GM19351 (cell line): ENCODE measurements at regions not wholly inside any gene's neighbourhood (a gene's known extent, or its start where the extent isn't known, plus 50 kb on each side); places are given as distances from the start of the nearest gene placed in this dataset.
"Not testable (repeated sequence)": the region's sequence is repeated elsewhere in the genome, so short reads cannot be mapped to it uniquely, and the experiment has no call there.

Source experiments
- ATAC-seq: cut with Tn5 transposase; IDR thresholded peaks from one replicate; pipeline ENCODE4 v1.9.1; 2021; ENCODE audit warnings: mild to moderate bottlenecking, moderate library complexity; ENCODE audit not compliant: unreplicated experiment

DNA sequence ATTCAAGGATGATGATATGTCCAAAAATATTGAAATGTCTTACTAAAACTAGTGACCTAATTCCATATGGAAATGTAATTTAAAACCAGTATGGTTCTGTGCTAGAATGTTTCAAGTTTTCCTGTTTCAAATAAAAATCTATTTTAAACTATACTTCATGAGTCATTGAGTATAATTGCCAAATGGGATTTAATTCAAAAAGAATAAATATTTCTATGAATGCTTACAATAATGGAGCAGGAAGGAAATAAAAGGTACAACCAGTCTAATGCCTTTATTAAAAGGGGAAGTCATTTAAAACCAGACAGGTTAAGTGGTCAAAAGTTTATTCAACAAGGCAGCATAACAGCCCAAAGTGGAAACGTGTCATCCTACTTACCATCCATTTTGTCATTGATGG, 2347.1 kb downstream of the PCDH7 start:
- ATAC-seq: no peak

DNA sequence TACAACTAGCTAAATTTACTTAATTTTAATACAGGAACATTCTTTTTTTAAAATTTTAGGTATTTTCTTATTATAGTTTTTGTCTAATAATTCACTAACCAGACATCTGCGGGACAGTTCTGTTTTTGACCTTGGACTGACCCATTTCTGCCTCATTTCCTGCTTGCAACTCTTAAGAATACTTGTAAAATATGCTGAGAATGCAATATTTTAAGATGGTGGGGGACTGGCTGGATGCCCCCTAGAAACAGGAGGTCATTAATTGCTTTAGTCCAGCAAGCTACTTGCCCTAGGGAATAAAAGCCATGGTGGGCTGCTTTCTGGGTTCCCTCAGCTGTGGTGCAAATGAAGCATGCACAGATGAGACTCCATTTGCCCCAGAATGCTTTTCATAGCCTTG, 2348.4 kb downstream of the PCDH7 start:
- ATAC-seq: no peak

DNA sequence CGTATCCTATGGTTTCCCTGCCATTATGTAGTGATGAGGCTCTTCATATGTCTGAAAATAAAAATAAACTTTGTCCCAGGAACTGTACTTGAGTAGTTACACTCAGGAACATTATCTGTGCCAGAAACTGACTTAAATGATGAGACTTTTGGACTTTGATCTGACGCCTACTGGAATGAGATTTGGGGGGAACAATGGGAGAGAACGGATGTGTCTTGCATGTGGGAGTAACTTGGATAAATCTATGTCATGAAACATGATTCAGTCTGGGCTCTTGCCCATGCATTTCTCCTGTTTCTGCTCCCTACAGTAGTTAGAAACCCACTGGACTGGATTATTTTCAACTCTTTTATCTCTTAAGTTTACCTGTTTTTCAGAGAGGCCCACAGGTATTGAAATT, 2351.4 kb downstream of the PCDH7 start:
- ATAC-seq: no peak

DNA sequence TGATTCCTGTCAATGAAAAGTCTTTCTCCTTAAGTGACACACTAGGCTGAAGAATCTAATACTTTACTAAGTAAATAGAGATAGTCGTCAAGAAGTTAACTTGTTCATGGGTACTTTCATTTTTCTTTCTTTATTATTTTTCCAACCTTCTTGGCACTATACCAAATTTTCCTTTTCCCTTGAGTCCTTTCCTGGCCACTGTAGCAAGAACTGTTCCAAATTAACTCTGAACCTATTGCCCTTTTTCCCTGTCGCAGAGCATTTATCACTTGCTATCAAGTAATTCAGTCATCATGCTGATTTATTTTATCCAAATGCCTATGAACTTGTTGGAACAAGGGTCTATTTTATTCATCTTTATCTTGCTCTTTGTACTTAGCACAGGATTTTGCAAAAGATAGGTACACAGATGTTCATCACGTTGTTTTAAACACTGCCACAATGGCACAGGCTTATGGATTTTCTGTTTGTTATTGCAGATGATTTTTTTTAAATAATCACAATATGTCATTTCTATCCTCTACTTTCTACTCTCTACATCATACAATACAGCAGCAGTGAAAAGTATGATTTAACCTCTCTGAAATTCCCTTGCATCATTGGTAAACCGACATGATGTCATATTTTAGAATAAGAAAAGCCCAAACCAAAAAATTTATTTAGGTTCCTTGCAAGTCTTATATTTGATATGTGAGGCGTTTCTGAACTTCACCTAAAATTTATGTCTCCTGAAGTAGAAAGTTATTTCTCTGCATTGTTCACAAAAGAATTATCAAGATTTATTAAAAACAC, 2352.3 kb downstream of the PCDH7 start:
- no peak for ATAC-seq

DNA sequence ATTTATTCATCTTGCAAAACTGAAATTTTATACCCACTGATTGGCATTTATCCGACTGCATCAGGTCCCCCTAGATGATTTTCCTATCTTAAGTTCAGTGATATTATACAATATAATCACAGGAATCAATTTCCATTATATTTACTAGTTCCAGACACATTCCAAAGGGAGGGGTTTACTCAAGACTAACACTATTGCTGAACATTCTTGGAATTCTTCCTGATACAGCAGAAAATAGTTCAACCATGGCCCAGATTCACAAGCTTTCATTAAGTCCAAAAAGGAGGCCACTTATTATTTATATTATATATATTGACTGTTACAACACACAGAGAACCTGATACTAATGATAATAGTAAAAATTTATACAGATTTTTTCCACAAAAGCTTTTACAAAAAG, 2353.6 kb downstream of the PCDH7 start:
- ATAC-seq: no peak

DNA sequence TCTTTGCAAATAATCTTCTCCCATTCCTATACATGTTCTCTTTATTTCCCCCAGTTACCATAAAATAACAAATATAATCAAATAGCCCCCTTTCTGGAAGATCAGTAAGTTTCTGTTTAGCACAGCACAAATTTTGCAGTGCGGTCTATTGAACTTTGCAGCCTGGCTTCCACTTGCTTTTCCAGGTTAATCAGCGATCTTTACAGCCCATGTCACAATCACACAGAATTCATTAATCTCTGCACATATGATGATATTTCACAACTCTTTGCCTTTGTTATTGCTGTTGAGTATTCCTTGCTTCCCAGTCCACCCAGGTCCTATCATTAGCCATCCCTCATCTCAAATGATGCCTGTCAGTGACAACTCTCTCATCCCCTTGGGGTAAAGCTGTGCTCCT, 2358.0 kb downstream of the PCDH7 start:
- no peak for ATAC-seq

DNA sequence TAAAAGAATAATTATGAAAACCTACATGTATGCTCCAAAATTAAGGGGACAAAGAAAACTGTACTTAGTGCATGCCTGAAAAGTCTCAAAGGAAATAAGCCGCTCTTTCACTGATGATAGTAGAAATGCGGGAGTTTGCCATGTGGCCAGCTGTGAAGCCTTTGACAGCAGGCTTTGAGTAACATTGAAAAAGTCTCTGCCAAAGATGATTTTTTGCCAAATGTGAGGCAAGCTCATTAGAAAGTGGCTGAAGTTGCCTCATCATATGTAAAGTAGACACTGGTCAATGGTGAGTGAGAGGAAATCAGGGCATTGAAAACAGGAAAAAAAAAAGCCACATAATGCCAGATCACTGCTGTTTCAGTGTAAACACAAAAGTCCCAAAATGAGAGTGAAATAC, 2360.1 kb downstream of the PCDH7 start:
- ATAC-seq: no peak

DNA sequence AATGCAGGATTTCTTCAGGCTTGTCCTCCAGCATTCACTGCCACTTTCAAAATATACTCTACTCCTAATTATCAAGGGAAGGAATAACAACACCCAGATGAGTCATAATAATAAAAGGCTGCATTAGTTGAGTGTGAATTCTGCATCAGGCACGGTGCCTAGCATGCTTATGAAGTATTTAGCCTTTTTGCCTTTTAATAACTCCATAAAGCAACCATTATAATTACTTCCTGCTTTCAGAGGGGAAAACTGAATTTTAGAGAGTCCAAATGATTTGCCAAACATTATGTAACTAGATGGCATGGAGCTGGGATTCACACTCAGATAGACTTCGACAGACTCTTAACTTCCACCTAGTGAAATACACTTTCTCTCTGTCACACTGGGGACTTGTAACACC, 2365.5 kb downstream of the PCDH7 start:
- ATAC-seq: no peak

DNA sequence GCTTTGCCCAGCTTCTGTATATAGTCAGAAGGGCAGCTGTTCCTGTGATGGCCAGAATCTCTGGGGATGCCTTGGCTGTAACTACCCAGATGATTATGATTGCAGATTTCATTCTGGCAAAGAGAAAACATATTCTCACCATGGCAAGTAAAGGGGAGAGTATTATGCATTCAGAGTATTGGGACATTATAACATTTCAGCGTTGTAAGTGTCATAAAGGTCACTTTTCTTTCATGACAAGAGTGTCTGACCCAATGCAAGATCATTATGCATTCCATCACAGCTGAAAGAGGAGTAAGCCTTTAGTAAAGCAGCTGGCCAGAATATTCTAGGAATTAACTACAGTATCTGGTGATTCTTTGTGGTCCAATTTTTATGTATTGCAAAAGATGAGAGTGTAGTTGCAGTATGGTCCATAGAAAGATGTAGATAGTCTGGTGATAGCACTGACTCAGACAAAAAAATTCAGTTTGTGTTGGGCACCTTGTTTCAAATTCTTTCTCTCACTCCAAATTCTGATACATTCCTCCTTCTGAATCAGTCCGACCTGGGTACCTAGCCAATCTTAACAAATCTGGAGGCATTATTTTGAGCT, 2366.3 kb downstream of the PCDH7 start:
- ATAC-seq: no peak

DNA sequence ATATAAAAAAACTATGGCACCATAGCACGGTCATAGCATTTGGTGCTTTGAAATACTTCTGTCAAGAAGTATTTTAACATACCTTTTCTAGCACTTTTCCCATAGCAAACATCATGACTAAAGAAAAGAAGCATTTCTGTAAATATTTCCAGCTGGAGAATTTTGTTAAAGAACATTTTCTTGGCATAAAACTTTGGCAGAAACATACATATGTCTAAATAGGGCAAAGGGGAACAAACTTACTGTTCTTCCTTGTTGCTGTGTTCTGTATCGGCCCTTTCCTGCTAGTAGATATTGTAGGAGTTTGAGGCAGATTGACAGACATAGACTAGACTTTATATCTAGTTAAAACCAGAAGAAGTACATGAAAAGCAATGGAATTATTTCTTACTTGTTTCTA, 2368.5 kb downstream of the PCDH7 start:
- ATAC-seq: no peak

DNA sequence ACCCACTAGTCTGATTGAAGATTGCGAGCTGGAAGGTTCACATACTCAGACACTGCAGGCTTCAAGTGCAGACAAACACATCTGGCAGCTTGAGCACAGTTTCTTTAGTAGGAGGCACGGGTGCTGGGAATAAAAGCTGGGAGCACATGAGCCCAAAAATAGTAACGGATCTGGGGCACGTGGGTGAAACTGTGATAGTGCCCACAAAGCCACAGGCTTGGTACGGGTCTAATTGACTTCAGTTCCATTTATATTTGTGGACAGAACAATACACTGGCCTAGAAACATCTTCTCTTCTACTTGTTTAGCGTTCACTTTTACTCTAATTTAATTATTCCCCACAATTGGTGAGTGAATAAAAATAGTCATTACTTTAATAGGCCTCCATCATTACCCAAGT, 2370.7 kb downstream of the PCDH7 start:
- ATAC-seq: no peak

DNA sequence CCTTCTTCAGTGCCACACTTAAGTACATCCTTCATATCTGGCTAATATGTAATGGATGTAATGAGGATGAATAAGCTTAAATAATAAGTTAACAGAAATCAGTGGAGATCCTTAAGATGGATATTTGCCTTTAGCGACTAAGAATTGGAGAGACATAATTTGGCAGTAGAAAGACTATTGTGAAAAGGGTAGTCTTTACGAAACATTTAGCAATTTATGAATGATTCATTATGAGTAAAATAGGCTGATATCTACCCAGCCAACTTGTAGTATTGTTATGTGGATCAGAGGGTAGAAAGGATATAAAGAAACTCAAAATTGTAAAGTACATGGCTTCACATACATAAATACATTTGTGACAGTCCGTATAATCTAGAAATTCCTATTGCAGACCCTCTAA, 2371.8 kb downstream of the PCDH7 start:
- ATAC-seq: no peak

DNA sequence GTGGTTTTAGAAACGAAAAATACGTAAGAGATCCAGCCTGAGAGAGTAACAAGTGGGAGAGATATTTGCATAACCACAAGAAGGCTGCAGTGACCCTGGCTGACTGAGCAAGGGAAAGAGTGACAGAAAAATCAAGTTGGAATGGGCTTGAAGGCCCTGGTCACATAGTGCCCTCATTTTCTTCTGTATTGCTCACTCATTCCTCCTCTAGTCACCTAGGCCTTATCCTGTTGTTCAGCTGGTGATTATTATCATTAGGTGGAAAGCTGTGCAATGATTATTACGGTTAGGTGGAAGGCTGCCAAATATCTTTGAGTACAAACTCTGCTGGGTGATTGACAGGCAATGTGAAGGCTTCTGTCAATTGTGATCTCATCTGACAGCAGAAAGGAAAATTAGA, 2384.1 kb downstream of the PCDH7 start:
- no peak for ATAC-seq

DNA sequence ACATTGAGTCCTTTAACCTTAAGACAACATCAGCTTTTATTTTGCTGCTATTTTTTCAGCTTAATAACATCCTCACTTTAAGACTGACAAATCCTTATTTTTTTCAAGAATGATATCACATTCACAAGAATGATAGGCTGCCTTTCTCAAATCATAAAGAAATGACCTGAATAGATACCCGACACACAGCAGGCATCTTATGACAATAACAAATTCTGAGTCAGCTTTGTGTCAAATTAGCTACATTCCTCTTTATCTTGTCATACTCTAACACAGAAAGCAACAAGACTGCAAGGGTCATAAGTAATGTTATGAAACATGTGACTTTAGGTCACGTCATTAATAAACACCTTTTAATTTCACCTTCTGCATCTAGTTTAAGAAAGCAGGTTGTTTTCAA, 2387.6 kb downstream of the PCDH7 start:
- ATAC-seq: no peak

DNA sequence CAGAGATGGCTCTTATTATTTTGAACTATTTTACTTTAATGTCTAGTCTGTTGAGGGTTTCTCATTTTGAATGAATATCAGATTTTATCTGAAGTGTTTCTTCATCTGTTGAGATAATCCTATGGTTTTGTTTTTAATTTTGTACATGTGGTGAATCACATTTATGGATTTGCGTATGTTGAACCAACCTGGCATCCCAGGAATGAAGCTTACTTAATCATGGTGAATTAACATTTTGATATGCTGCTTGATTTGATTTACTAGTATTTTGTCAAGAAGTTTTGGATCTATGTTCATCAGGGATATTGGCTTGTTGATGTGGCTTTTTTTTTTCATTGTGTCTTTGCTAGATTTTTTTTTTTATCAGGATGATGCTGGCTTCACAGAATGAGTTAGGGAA, 2390.9 kb downstream of the PCDH7 start:
- ATAC-seq: no peak

DNA sequence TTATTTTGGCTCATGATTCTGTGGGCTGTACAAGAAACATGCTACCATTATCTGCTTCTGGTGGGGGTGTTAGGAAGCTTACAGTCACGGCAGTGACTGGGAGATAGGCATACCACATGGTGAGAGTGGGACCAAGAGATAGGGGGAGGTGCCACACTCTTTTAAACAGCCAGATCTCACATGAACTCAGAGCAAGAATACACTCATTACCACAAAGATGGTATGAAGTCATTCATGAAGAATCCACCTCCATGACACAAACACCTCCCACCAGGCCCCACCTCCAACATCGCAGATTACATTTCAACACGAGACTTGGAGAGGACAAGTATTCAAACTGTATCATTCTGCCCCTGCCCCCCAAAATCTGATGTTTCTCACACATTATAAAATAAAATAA, 2396.7 kb downstream of the PCDH7 start:
- no peak for ATAC-seq

DNA sequence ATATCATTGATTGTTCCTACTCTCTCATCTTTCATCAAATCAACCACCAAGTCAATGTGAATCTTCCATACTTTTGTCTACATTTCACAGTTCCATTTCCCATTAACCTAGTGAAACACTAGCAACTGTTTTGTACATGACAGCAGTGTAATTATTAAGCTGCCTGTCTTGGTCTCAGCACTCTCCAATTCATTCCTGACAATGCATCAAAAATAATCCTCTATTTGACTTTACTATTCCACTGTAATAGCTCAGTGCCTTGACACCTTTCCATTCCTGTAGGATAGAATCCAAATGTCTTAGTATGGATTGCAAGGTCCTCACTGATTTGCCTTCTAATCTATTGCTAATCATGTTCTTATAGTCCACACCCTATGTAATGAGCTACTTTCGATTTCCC, 2405.8 kb downstream of the PCDH7 start:
- ATAC-seq: no peak

DNA sequence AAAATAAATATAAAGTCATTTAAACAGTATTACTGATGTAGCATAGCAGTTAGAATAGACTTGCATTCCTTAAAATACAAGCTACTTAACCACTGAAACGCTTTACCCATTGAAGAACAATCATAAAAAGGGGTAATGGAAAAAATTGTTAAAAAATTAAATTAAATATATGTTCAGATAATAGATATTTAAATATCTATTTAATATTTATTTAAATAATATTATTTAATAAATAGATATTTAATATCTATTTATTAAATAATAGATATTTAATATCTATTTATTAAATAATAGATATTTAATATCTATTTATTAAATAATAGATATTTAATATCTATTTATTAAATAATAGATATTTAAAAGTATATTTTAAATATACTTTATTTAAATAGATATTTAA, 2410.5 kb downstream of the PCDH7 start:
- ATAC-seq: not testable (repeated sequence)

DNA sequence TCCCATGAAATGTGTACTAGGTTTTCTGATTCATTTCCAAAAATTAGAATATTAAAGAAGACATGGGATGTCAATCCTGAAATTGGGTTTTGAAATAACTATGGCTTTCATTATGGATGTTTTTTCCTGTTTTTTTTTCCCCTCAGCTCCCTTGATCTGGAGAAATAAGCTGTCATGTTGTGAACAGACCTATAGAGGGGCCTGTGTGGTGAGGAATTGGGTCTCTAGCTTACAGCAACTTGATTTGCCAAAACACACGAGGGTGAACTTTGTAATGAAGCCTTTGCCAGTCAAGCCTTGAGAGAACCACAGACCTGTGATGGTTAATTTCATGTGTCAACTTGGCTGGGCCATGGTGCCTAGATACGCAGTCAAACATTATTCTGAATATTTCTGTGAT, 2413.6 kb downstream of the PCDH7 start:
- ATAC-seq: no peak

DNA sequence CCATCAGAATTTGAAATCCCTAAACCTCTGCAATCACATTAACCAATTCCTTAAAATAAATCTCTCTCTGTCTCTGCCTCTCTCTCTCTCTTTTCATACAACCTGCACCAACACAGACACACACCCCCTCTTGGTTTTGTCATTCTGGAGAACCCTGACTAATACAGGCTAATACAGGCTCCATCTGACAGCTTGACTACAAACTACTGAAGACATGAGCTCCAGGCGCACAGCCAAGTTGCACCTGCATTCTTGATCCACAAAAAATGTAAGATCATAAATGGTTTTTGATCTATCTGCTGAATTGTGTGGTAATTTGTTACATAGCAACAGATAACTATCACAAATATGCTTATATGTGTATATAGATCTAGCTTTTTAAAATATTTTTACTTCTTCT, 2414.2 kb downstream of the PCDH7 start:
- no peak for ATAC-seq

DNA sequence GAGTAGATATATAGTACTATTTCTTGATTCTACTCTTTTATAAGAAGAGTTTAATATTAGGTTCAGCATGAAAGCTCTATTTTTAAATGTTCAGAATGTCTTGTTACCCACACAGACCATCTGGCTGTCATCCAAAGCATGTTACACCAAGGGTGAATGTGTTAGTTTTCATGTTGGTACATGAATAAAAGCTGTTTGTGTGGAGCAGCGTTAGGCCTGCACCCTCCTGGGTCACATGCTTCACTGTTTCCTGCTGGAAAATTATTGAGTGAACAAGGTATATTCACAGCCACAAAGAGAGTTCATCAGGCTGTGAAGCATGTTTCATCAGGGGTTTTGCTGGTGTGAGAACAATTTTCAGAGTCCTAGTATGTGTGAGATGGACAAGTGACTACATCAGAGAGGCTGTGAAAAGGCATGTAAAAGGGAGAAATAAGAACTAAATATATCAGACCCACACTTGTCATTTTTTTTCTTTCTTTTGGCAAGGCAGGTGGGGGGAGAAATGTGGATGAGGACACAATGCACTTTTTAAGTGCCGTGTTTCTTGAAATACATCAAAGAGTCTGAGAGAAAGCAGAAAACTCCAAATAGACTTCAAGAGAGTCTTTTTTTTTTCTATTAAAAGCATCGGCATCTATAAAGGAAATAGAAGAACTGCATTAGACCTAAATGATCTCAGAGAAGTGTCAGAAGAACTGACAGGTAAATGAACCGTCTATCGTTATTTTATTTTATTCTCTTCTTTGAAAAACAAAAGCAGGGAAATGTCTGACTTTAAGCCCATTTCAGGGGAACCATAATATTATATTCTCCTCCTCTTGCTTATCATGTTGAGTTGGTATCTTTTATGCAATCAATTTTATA, 2429.7 kb downstream of the PCDH7 start:
- no peak for ATAC-seq

DNA sequence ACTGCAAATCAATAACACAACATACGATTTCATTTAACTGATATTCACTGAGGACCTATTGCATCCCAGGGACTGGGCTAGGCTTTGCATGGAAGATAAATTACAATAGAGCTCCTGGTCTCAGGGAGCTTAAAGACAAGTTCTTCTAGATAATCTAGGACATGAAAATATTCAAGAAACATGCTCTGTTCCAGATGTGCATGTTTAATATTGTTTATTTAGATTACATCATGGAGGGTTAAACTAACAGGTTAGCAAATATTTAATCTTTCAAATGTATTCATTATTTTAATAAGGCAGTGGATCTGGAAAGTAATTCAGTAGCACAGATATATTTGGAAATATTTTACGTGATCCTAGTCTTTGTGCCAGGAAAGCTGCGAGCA, 2430.3 kb downstream of the PCDH7 start:
- no peak for ATAC-seq
